Gastrocnemius medialis (tissue), 4 donors: ENCODE measurements at regions not wholly inside any gene's neighbourhood (a gene's known extent, or its start where the extent isn't known, plus 50 kb on each side); places are given as distances from the start of the nearest gene placed in this dataset.
"Not testable (repeated sequence)": the region's sequence is repeated elsewhere in the genome, so short reads cannot be mapped to it uniquely, and the experiment has no call there.

Experiments used
- ATAC-seq, 2 donors: fragments of 150-250 bp; one replicate each; pipeline ENCODE4 v1.9.1; 2016
- DNase-seq, 2 donors: peaks; one replicate each; pipeline ENCODE4 v3.0.0-alpha.2; 2019
- H3K27ac ChIP-seq, 4 donors: fragments of 200-600 bp; sonication (generic); 1 replicate in 1 of 4; 2 replicates in 3 of 4; pipeline ENCODE4 v1.5.1; 2016 to 2018; ENCODE audit warnings: mild to moderate bottlenecking in 2 of 4, moderate library complexity in 1 of 4
- H3K27me3 ChIP-seq, 3 donors: fragments of 200-600 bp; sonication (generic) in 2 of 3; 1 replicate in 1 of 3; 2 replicates in 2 of 3; pipeline versions ENCODE4 v1.5.1 to v1.6.0; 2016 to 2019; ENCODE audit warnings: mild to moderate bottlenecking in 1 of 3, moderate library complexity in 1 of 3
- H3K36me3 ChIP-seq, 2 donors: fragments of 200-600 bp; sonication (generic) in 1 of 2; one replicate each; pipeline ENCODE4 v1.5.1; 2017 to 2018
- H3K4me1 ChIP-seq, 2 donors: fragments of 200-600 bp; sonication (generic) in 1 of 2; one replicate each; pipeline ENCODE4 v1.5.1; 2016 to 2017; ENCODE audit warnings: mild to moderate bottlenecking in 2 of 2
- H3K4me3 ChIP-seq, 4 donors: fragments of 200-600 bp; sonication (generic) in 3 of 4; 1 replicate in 1 of 4; 2 replicates in 3 of 4; pipeline ENCODE4 v1.5.1; 2016 to 2019; ENCODE audit warnings: mild to moderate bottlenecking in 2 of 4
- H3K9me3 ChIP-seq, 3 donors: fragments of 200-600 bp; sonication (generic) in 2 of 3; 1 replicate in 1 of 3; 2 replicates in 2 of 3; pipeline ENCODE4 v1.5.1; 2016 to 2019
- CTCF ChIP-seq, 5 experiments: fragments of 450-650 bp in 3 of 5; fragments of 200-600 bp in 2 of 5; sonication (generic) in 2 of 5; IDR thresholded peaks in 4 of 5; conservative IDR thresholded peaks in 1 of 5; 1 replicate in 4 of 5; 2 replicates in 1 of 5; pipeline ENCODE4 v1.5.1; 2016 to 2019; ENCODE audit warnings: antibody characterized with exemption in 5 of 5, mild to moderate bottlenecking in 3 of 5, moderate library complexity in 3 of 5
- POLR2A ChIP-seq, 2 donors: fragments of 450-650 bp; IDR thresholded peaks; one replicate each; pipeline ENCODE4 v1.6.1; 2017; ENCODE audit warnings: antibody characterized with exemption in 2 of 2, mild to moderate bottlenecking in 2 of 2, moderate library complexity in 2 of 2
- in situ Hi-C, 4 donors: fragments of 200-750 bp; cut with MboI; loops; one replicate each; pipeline versions ENCODE4 v1.15.0 to v1.8.0; 2017; ENCODE audit warnings: low sequenced_read_pairs in 4 of 4
- intact Hi-C: fragments of 100-400 bp; cut with DNase I; formaldehyde crosslinking; loops from one replicate; pipeline ENCODE4 v1.15.1; 2023; ENCODE audit warnings: low total_unique reads

GRCh38 chr2:161067846-161068350, 92.3 kb upstream of the TANK start:
- H3K4me3 ChIP-seq, result no peak overlapping the region
- no peaks in the 10 kb centered on the region for H3K36me3 ChIP-seq
- no peak for TF ChIP-seq CTCF (IDR thresholded peaks at IDR 0.05 in 4 of 5, conservative IDR thresholded peaks at IDR 0.05 in 1 of 5)
- TF ChIP-seq POLR2A (IDR thresholded peaks at IDR 0.05), result no peak
- no peaks in the 10 kb centered on the region for H3K9me3 ChIP-seq
- no peak for DNase-seq
- ATAC-seq, result no peak
- H3K4me1 ChIP-seq, result peaks cover 0 to 3% of the 10 kb centered on the region in 2 donors
- no peak overlapping the region for H3K27ac ChIP-seq
- in situ Hi-C loops (no loop called here), intact Hi-C loops (no loop called here)
- H3K27me3 ChIP-seq, result no peaks in the 10 kb centered on the region

- no peak for TF ChIP-seq CTCF (IDR thresholded peaks at IDR 0.05 in 4 of 5, conservative IDR thresholded peaks at IDR 0.05 in 1 of 5)
- TF ChIP-seq POLR2A (IDR thresholded peaks at IDR 0.05), result no peak
- Histone ChIP-seq H3K36me3 (no peaks in the 10 kb centered on the region), H3K27ac (no peak overlapping the region), H3K4me1 (peaks cover 0 to 3% of the 10 kb centered on the region in 2 donors), H3K27me3 (no peaks in the 10 kb centered on the region), H3K4me3 (no peak overlapping the region), H3K9me3 (no peaks in the 10 kb centered on the region)
- no peak for ATAC-seq
- DNase-seq, result no peak
- intact Hi-C loops (no loop called here), in situ Hi-C loops (no loop called here)
These were observed 91.6 kb upstream of the TANK start for GRCh38 chr2:161068670-161069069.

DNA sequence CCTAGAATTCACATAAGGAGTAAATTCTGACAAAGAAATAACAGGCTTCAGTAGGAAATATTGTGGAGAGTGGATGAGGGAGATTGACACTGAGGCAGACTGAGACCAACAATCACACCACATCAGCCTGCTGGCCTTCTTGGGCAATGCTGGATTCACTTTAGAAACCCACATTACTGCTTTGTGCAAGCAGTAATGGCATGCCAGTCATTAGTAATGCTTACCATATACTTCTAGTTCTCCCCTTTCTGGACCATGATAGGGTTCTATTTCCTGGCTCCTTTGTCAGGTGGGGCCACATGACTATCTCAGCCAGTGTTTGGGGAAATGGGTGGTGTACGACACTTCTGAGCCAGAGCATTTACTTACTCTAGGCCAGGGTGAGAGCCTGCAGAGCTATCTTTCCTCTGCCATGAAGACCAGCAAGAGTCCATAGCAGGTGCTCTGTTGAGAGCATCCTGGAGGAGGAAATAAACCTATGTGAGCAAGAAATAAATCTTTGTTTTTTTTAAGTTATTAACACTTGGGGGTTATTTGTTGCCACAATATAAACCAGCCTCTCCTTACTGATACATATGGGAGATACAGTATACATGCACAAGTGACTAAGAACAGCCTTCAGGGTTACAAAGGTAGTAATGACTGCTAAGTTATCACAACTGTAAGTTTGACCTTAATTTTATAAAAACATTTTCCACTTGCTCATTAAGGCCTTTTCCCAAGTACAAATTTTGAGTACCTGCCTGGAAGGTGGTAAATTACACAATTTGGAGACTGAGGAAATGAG, 89.3 kb upstream of the TANK start:
- Histone ChIP-seq H3K27me3 (no peaks in the 10 kb centered on the region), H3K27ac (no peak overlapping the region), H3K9me3 (no peaks in the 10 kb centered on the region), H3K4me3 (no peak overlapping the region), H3K36me3 (no peaks in the 10 kb centered on the region), H3K4me1 (no peaks in the 10 kb centered on the region)
- no peak for DNase-seq
- no peak for TF ChIP-seq CTCF (IDR thresholded peaks at IDR 0.05 in 4 of 5, conservative IDR thresholded peaks at IDR 0.05 in 1 of 5)
- no peak for TF ChIP-seq POLR2A (IDR thresholded peaks at IDR 0.05)
- in situ Hi-C loops, result no loop called here
- ATAC-seq, result no peak
- intact Hi-C loops, result no loop called here

- in situ Hi-C loops, DNase-seq, ATAC-seq, H3K4me3 ChIP-seq, H3K27ac ChIP-seq, H3K36me3 ChIP-seq, H3K9me3 ChIP-seq, H3K4me1 ChIP-seq, H3K27me3 ChIP-seq, intact Hi-C loops: not testable (repeated sequence)
These were observed 87.8 kb upstream of the TANK start for GRCh38 chr2:161072436-161072835.

GRCh38 chr2:161075701-161076100, 84.5 kb upstream of the TANK start:
- Histone ChIP-seq H3K9me3 (no peaks in the 10 kb centered on the region), H3K4me1 (no peaks in the 10 kb centered on the region), H3K27ac (no peak overlapping the region), H3K27me3 (no peaks in the 10 kb centered on the region), H3K36me3 (no peaks in the 10 kb centered on the region), H3K4me3 (no peak overlapping the region)
- DNase-seq, result no peak
- in situ Hi-C loops, result no loop called here
- no peak for TF ChIP-seq POLR2A (IDR thresholded peaks at IDR 0.05)
- no peak for TF ChIP-seq CTCF (IDR thresholded peaks at IDR 0.05 in 4 of 5, conservative IDR thresholded peaks at IDR 0.05 in 1 of 5)
- ATAC-seq, result no peak
- intact Hi-C loops, result no loop called here
